H1 (cell line): ENCODE measurements at regions not wholly inside any gene's neighbourhood (a gene's known extent, or its start where the extent isn't known, plus 50 kb on each side); places are given as distances from the start of the nearest gene placed in this dataset.

Experiments used
- CTCF ChIA-PET: fragments of 300-600 bp; sonication (Branson Sonifier 250); formaldehyde crosslinking; loops from one replicate; lab custom pipeline; 2021; ENCODE audit not compliant: partially characterized antibody; lab: Charles Lee
- POLR2A ChIA-PET: fragments of 300-600 bp; sonication (Branson Sonifier 250); formaldehyde crosslinking; loops from one replicate; lab custom pipeline; 2021; ENCODE audit warnings: inconsistent platforms; ENCODE audit not compliant: partially characterized antibody; lab: Charles Lee
- DNase-seq, 2 experiments: peaks; one replicate each; pipeline versions ENCODE4 v3.0.0 to v3.0.0-alpha.2; 2010 to 2022; ENCODE audit warnings: low spot score in 2 of 2, low read depth in 1 of 2, mixed read lengths in 1 of 2
- FAIRE-seq: peaks from 2 replicates; lab custom pipeline; 2011; peaks lifted over from hg19 to GRCh38; lab: Jason Lieb, UNC
- H2AFZ ChIP-seq: 2 replicates; pipeline ENCODE4 v1.8.1; 2012; ENCODE audit warnings: low read length, inconsistent platforms
- H2AK5ac ChIP-seq: 2 replicates; pipeline ENCODE4 v1.6.1; 2013; ENCODE audit warnings: low read depth, low read length
- H2BK120ac ChIP-seq: replicated peaks from 2 replicates; pipeline ENCODE3; 2013; ENCODE audit warnings: low read depth, low read length, inconsistent platforms
- H2BK12ac ChIP-seq: 2 replicates; pipeline ENCODE4 v1.6.1; 2013; ENCODE audit warnings: low read depth, low read length
- H2BK15ac ChIP-seq: 2 replicates; pipeline ENCODE4 v1.6.1; 2013; ENCODE audit warnings: low read length
- H2BK20ac ChIP-seq: 2 replicates; pipeline ENCODE4 v1.6.1; 2013; ENCODE audit warnings: low read length
- H2BK5ac ChIP-seq: 2 replicates; pipeline ENCODE4 v1.6.1; 2013; ENCODE audit warnings: low read depth, low read length
- H3K14ac ChIP-seq: 2 replicates; pipeline ENCODE4 v1.6.1; 2013; ENCODE audit warnings: inconsistent platforms; ENCODE audit not compliant: insufficient read length
- H3K18ac ChIP-seq: 2 replicates; pipeline ENCODE4 v1.6.1; 2013; ENCODE audit warnings: low read length; ENCODE audit errors: extremely low read depth
- H3K23ac ChIP-seq: 2 replicates; pipeline ENCODE4 v1.6.1; 2013; ENCODE audit warnings: inconsistent platforms; ENCODE audit not compliant: insufficient read length
- H3K23me2 ChIP-seq: 2 replicates; pipeline ENCODE4 v1.6.1; 2013; ENCODE audit warnings: low read depth, low read length
- H3K27ac ChIP-seq: 2 replicates; pipeline ENCODE4 v1.6.1; 2011; ENCODE audit warnings: low read depth, low read length, inconsistent platforms
- H3K27me3 ChIP-seq, 4 experiments: replicated peaks in 1 of 4; 1 replicate in 1 of 4; 2 replicates in 3 of 4; pipeline versions ENCODE4 v1.6.1 to v1.8.1; 2011 to 2013; ENCODE audit warnings: low read length in 3 of 4, mild to moderate bottlenecking in 3 of 4, inconsistent platforms in 2 of 4, mixed read lengths in 2 of 4, moderate library complexity in 1 of 4; ENCODE audit not compliant: control insufficient read depth in 3 of 4, insufficient read depth in 3 of 4; ENCODE audit errors: extremely low read depth in 1 of 4
- H3K36me3 ChIP-seq, 4 experiments: 2 replicates each; pipeline versions ENCODE4 v1.6.1 to v1.8.1; 2011 to 2013; ENCODE audit warnings: mild to moderate bottlenecking in 4 of 4, low read length in 3 of 4, moderate library complexity in 2 of 4, control low read depth in 1 of 4, inconsistent platforms in 1 of 4; ENCODE audit not compliant: insufficient read depth in 4 of 4, control insufficient read depth in 2 of 4
- H3K4ac ChIP-seq: replicated peaks from 2 replicates; pipeline ENCODE3; 2013; ENCODE audit warnings: low read length, low read depth, mixed read lengths, inconsistent platforms; ENCODE audit not compliant: insufficient read length
- H3K4me1 ChIP-seq, 4 experiments: replicated peaks in 1 of 4; 1 replicate in 1 of 4; 2 replicates in 3 of 4; pipeline versions ENCODE4 v1.6.1 to v1.8.1; 2011 to 2013; ENCODE audit warnings: low read length in 3 of 4, inconsistent platforms in 2 of 4, mixed read lengths in 1 of 4; ENCODE audit not compliant: insufficient read depth in 4 of 4, control insufficient read depth in 3 of 4
- H3K4me2 ChIP-seq, 2 experiments: 2 replicates each; pipeline versions ENCODE4 v1.6.1 to v1.8.1; 2011 to 2013; ENCODE audit warnings: low read depth in 2 of 2, low read length in 2 of 2, control low read depth in 1 of 2, inconsistent platforms in 1 of 2, mild to moderate bottlenecking in 1 of 2; ENCODE audit not compliant: insufficient read depth in 1 of 2
- H3K4me3 ChIP-seq, 4 experiments: fragments of 200-600, 300-600 bp in 1 of 4; sonication (generic), shearing (Covaris generic), sonication (Bioruptor Twin) in 1 of 4; 2 replicates each; pipeline versions ENCODE4 v1.5.1 to v1.8.1; 2011 to 2016; ENCODE audit warnings: low read length in 4 of 4, low read depth in 3 of 4, control low read depth in 2 of 4, inconsistent platforms in 2 of 4, mild to moderate bottlenecking in 2 of 4, mixed read lengths in 1 of 4, moderate library complexity in 1 of 4; ENCODE audit not compliant: insufficient read depth in 2 of 4; ENCODE audit errors: extremely low read depth in 1 of 4
- H3K56ac ChIP-seq: replicated peaks from 2 replicates; pipeline ENCODE3; 2013; ENCODE audit warnings: low read depth, mild to moderate bottlenecking, mixed read lengths, low read length, inconsistent platforms; ENCODE audit not compliant: insufficient read length
- H3K79me1 ChIP-seq: 2 replicates; pipeline ENCODE4 v1.6.1; 2013; ENCODE audit warnings: low read depth, low read length, control low read depth
- H3K79me2 ChIP-seq, 2 experiments: 2 replicates each; pipeline versions ENCODE4 v1.6.1 to v1.8.1; 2012 to 2013; ENCODE audit warnings: low read length in 2 of 2, mild to moderate bottlenecking in 2 of 2, inconsistent platforms in 1 of 2; ENCODE audit not compliant: insufficient read depth in 2 of 2, control insufficient read depth in 1 of 2
- H3K9ac ChIP-seq, 4 experiments: replicated peaks in 1 of 4; 1 replicate in 1 of 4; 2 replicates in 3 of 4; pipeline versions ENCODE4 v1.6.1 to v1.8.1; 2011 to 2013; ENCODE audit warnings: low read depth in 3 of 4, low read length in 3 of 4, control low read depth in 2 of 4, mild to moderate bottlenecking in 2 of 4, moderate library complexity in 2 of 4, inconsistent platforms in 1 of 4; ENCODE audit errors: extremely low read depth in 1 of 4
- H3K9me3 ChIP-seq, 2 experiments: 2 replicates each; pipeline versions ENCODE4 v1.6.1 to v1.8.1; 2012 to 2013; ENCODE audit warnings: mild to moderate bottlenecking in 2 of 2, moderate library complexity in 2 of 2, control low read depth in 1 of 2, inconsistent platforms in 1 of 2, low read depth in 1 of 2, low read length in 1 of 2, mixed read lengths in 1 of 2; ENCODE audit not compliant: insufficient read depth in 2 of 2
- H4K20me1 ChIP-seq, 2 experiments: replicated peaks in 1 of 2; 2 replicates each; pipeline versions ENCODE3 to v1.8.1; 2011 to 2013; ENCODE audit warnings: inconsistent platforms in 2 of 2, low read length in 2 of 2, mild to moderate bottlenecking in 1 of 2; ENCODE audit not compliant: insufficient read depth in 2 of 2, control insufficient read depth in 1 of 2
- H4K5ac ChIP-seq: 2 replicates; pipeline ENCODE4 v1.6.1; 2013; ENCODE audit warnings: low read length, low read depth, mixed read lengths, inconsistent platforms; ENCODE audit not compliant: insufficient read length
- H4K8ac ChIP-seq: 2 replicates; pipeline ENCODE4 v1.8.0; 2013; ENCODE audit warnings: mild to moderate bottlenecking, moderate library complexity, low read length, inconsistent platforms; ENCODE audit not compliant: insufficient read depth; ENCODE audit errors: extremely low read depth
- H4K91ac ChIP-seq: replicated peaks from 2 replicates; pipeline ENCODE3; 2013; ENCODE audit warnings: low read length, mixed read lengths, inconsistent platforms; ENCODE audit not compliant: insufficient read length
- ATF3 ChIP-seq: IDR thresholded peaks from 2 replicates; pipeline ENCODE4 v1.6.1; 2011; ENCODE audit warnings: low read depth, mild to moderate bottlenecking, low read length; ENCODE audit not compliant: insufficient read depth
- BRCA1 ChIP-seq: IDR thresholded peaks from 2 replicates; pipeline ENCODE4 v1.6.1; 2012; ENCODE audit warnings: low read depth, low read length, improper control_type of control experiment
- CBX5 ChIP-seq: fragments of 300-800, 300-1000 bp; sonication (generic); IDR thresholded peaks from 2 replicates; pipeline ENCODE4 v1.7.1; 2016; ENCODE audit warnings: antibody characterized with exemption, low read length, low read depth
- CBX8 ChIP-seq: fragments of 300-800, 300-1000 bp; sonication (generic); IDR thresholded peaks from 2 replicates; pipeline ENCODE4 v1.7.1; 2016; ENCODE audit warnings: low read depth, low read length, borderline replicate concordance
- CEBPB ChIP-seq: IDR thresholded peaks from 2 replicates; pipeline ENCODE4 v1.6.1; 2012; ENCODE audit warnings: low read depth, low read length
- CHD1 ChIP-seq: IDR thresholded peaks from 2 replicates; pipeline ENCODE4 v1.6.1; 2012; ENCODE audit warnings: low read depth, low read length, improper control_type of control experiment
- CHD2 ChIP-seq: IDR thresholded peaks from 2 replicates; pipeline ENCODE4 v1.6.1; 2012; ENCODE audit warnings: low read length, improper control_type of control experiment
- MAFK ChIP-seq: IDR thresholded peaks from 2 replicates; pipeline ENCODE4 v1.6.1; 2012; ENCODE audit warnings: low read depth, mild to moderate bottlenecking, improper control_type of control experiment, low read length
- PHF8 ChIP-seq: fragments of 200-600 bp; sonication (generic); conservative IDR thresholded peaks from 2 replicates; pipeline ENCODE4 v1.7.1; 2012; ENCODE audit warnings: low read depth, mild to moderate bottlenecking, inconsistent platforms, low read length, moderate library complexity
- RNF2 ChIP-seq: fragments of 200-900, 300-1000 bp; sonication (generic); IDR thresholded peaks from 2 replicates; pipeline ENCODE4 v1.7.1; 2016; ENCODE audit warnings: borderline replicate concordance, low read depth, mild to moderate bottlenecking, antibody characterized with exemption, low read length; ENCODE audit not compliant: poor library complexity, severe bottlenecking; ENCODE audit errors: missing control alignments
- SIN3A ChIP-seq, 2 experiments: IDR thresholded peaks in 1 of 2; conservative IDR thresholded peaks in 1 of 2; 2 replicates each; pipeline ENCODE4 v1.6.1; 2011 to 2012; ENCODE audit warnings: low read length in 2 of 2, improper control_type of control experiment in 1 of 2, low read depth in 1 of 2, mild to moderate bottlenecking in 1 of 2
- SIX5 ChIP-seq: IDR thresholded peaks from 2 replicates; pipeline ENCODE4 v1.6.1; 2011; ENCODE audit warnings: mild to moderate bottlenecking, low read depth, low read length
- YY1 ChIP-seq: IDR thresholded peaks from 2 replicates; pipeline ENCODE4 v1.6.1; 2011; ENCODE audit warnings: low read depth, mild to moderate bottlenecking, low read length
- WGBS, 2 experiments: shearing (Covaris generic) in 1 of 2; methylation state at CpG; one replicate each; pipeline versions ENCODE4 v1.1.6 to v1.1.7; 2013 to 2015; ENCODE audit warnings: low lambda C conversion rate in 2 of 2, mixed read lengths in 2 of 2, inconsistent platforms in 1 of 2, low coverage in 1 of 2, missing lambda C conversion rate in 1 of 2; ENCODE audit not compliant: insufficient replicate concordance in 2 of 2, insufficient coverage in 1 of 2, insufficient read length in 1 of 2; ENCODE audit errors: extremely low coverage in 1 of 2, missing lambda C conversion rate in 1 of 2; 5-methylcytosine and 5-hydroxymethylcytosine counted together
- TF ChIP-seq, protein P1 (sequence below): IDR thresholded peaks from 2 replicates; pipeline ENCODE4 v1.6.1; 2012; ENCODE audit warnings: inconsistent platforms

DNA sequence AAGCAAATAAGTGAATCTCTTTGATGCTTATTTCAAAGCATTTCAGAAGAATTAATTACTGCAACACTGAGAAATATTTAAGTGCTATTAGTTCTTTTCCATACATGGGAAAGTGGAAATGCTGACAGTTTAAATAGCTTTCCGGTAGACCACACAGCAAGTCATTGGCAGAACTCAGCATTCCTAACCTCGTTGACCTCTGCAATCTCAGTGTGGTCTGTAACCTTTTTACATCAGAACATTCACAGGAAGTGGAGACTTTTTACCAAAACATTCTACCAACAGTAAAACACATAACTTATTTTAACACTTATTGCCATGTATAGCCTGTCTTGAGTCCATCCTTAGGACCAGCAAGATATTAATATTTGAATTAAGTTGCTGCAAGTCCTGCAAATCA is 249.5 kb upstream of the DCN start:
- Histone ChIP-seq H3K56ac (no peak overlapping the region), H3K18ac (no peak overlapping the region), H3K9me3 (no peaks in the 10 kb centered on the region), H3K79me1 (no peaks in the 10 kb centered on the region), H3K79me2 (no peaks in the 10 kb centered on the region), H2BK120ac (no peak overlapping the region), H2AK5ac (no peak overlapping the region), H3K36me3 (no peaks in the 10 kb centered on the region), H4K20me1 (no peaks in the 10 kb centered on the region), H3K23ac (no peak overlapping the region), H3K27me3 (peaks cover 0 to 2% (median 0%) of the 10 kb centered on the region in 4 experiments; a peak in 1 of 7 replicates), H3K27ac (no peak overlapping the region), H3K14ac (no peak overlapping the region), H3K9ac (no peak overlapping the region), H2BK15ac (no peak overlapping the region), H2BK12ac (no peak overlapping the region), H4K8ac (no peak overlapping the region), H4K91ac (no peak overlapping the region), H3K4ac (no peak overlapping the region), H3K4me3 (no peak overlapping the region), H3K4me1 (no peaks in the 10 kb centered on the region), H3K4me2 (no peak overlapping the region), H2BK5ac (no peak overlapping the region), H3K23me2 (no peaks in the 10 kb centered on the region), H2AFZ (no peak overlapping the region), H4K5ac (no peak overlapping the region), H2BK20ac (no peak overlapping the region)
- DNase-seq (no peak), FAIRE-seq (peak; percentile 62)
- POLR2A ChIA-PET, result no interaction called here
- CTCF ChIA-PET, result no interaction called here
- TF ChIP-seq CHD1 (no peak), CHD2 (no peak), ATF3 (no peak), SIN3A (conservative IDR thresholded peaks at IDR 0.05 in 1 of 2, IDR thresholded peaks at IDR 0.05 in 1 of 2; ENCODE audit: low read depth in 1 of 2, low read length in 2 of 2) (no peak), CBX8 (no peak), CBX5 (no peak), SIX5 (no peak), CEBPB (no peak), YY1 (no peak), MAFK (no peak), BRCA1 (no peak), RNF2 (no peak), PHF8 (no peak)
- TF ChIP-seq, protein P1, sequence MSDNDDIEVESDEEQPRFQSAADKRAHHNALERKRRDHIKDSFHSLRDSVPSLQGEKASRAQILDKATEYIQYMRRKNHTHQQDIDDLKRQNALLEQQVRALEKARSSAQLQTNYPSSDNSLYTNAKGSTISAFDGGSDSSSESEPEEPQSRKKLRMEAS, result no peak
- 75% methylated on average over 2 of the region's 2 CpGs; no CpG with 5 or more reads in 1 of the 2 experiments for WGBS, 2 experiments
